SK-N-SH (cell line): ENCODE measurements at regions not wholly inside any gene's neighbourhood (a gene's known extent, or its start where the extent isn't known, plus 50 kb on each side); places are given as distances from the start of the nearest gene placed in this dataset.

Source experiments
- NFIC ChIP-seq: IDR thresholded peaks from 2 replicates; pipeline ENCODE4 v1.4.0; 2012; ENCODE audit warnings: borderline replicate concordance
- RAD21 ChIP-seq: IDR thresholded peaks from 2 replicates; pipeline ENCODE4 v1.6.1; 2012; ENCODE audit warnings: mild to moderate bottlenecking, low read length
- TAF1 ChIP-seq: IDR thresholded peaks from 2 replicates; pipeline ENCODE4 v1.6.1; 2012; ENCODE audit warnings: low read depth, mild to moderate bottlenecking, low read length, moderate library complexity, borderline replicate concordance
- USF2 ChIP-seq: fragments of 150-350 bp; IDR thresholded peaks from 2 replicates; pipeline ENCODE4 v1.6.1; 2017; ENCODE audit warnings: antibody characterized with exemption, low read length, low read depth, borderline replicate concordance
- YY1 ChIP-seq: IDR thresholded peaks from 2 replicates; pipeline ENCODE4 v1.4.0; 2012; ENCODE audit warnings: low read depth, mild to moderate bottlenecking
- TF ChIP-seq, protein P1 (sequence below): fragments of 200-600 bp; sonication (generic); IDR thresholded peaks from 2 replicates; pipeline ENCODE4 v1.6.1; 2017; ENCODE audit warnings: antibody characterized with exemption, mild to moderate bottlenecking, moderate library complexity
- TF ChIP-seq, protein P2 (sequence below): IDR thresholded peaks from 2 replicates; pipeline ENCODE4; 2012

DNA sequence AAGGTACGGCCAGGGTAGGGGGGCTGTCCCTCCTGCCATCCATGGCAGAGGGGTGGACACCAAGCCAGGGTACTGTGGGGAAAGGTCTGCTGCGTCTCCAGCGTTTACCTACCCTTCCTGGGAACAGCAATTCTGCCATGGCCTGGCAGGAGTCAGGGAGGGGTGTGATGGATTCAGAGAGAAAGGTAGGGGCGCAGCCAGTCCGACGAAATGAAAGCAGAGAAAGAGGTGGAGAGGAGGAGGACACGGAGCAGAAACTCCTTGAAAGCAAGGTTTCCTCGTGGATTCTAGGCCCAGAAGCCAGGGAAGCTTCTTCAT, 182.9 kb downstream of the ZFP36L2 start:
- TF ChIP-seq YY1 (no peak), NFIC (no peak), TAF1 (no peak), USF2 (no peak), RAD21 (no peak)
- TF ChIP-seq, protein P1, sequence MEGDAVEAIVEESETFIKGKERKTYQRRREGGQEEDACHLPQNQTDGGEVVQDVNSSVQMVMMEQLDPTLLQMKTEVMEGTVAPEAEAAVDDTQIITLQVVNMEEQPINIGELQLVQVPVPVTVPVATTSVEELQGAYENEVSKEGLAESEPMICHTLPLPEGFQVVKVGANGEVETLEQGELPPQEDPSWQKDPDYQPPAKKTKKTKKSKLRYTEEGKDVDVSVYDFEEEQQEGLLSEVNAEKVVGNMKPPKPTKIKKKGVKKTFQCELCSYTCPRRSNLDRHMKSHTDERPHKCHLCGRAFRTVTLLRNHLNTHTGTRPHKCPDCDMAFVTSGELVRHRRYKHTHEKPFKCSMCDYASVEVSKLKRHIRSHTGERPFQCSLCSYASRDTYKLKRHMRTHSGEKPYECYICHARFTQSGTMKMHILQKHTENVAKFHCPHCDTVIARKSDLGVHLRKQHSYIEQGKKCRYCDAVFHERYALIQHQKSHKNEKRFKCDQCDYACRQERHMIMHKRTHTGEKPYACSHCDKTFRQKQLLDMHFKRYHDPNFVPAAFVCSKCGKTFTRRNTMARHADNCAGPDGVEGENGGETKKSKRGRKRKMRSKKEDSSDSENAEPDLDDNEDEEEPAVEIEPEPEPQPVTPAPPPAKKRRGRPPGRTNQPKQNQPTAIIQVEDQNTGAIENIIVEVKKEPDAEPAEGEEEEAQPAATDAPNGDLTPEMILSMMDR = no peak
- TF ChIP-seq, protein P2, sequence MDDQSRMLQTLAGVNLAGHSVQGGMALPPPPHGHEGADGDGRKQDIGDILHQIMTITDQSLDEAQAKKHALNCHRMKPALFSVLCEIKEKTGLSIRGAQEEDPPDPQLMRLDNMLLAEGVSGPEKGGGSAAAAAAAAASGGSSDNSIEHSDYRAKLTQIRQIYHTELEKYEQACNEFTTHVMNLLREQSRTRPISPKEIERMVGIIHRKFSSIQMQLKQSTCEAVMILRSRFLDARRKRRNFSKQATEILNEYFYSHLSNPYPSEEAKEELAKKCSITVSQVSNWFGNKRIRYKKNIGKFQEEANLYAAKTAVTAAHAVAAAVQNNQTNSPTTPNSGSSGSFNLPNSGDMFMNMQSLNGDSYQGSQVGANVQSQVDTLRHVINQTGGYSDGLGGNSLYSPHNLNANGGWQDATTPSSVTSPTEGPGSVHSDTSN = no peak
